ENCODE measurements at regions not wholly inside any gene's neighbourhood (a gene's known extent, or its start where the extent isn't known, plus 50 kb on each side); places are given as distances from the start of the nearest gene placed in this dataset.

- Histone ChIP-seq H3K9ac (ENCODE audit: low read length) (no peak overlapping the region), H3K79me2 (ENCODE audit: insufficient read depth, low read length) (no peaks in the 10 kb centered on the region), H2AFZ (ENCODE audit: low read depth, low read length) (no peak overlapping the region), H3K27me3 (ENCODE audit: insufficient read depth, low read length) (no peaks in the 10 kb centered on the region), H3K36me3 (ENCODE audit: insufficient read depth, low read length) (no peaks in the 10 kb centered on the region), H3K9me3 (ENCODE audit: insufficient read depth, low read depth, low read length) (no peaks in the 10 kb centered on the region), H3K4me3 (ENCODE audit: insufficient read depth, low read depth, low read length) (no peak overlapping the region), H4K20me1 (ENCODE audit: insufficient read depth, low read length) (no peaks in the 10 kb centered on the region), H3K27ac (ENCODE audit: low read depth, low read length) (no peak overlapping the region), H3K4me2 (ENCODE audit: low read length) (no peak overlapping the region), H3K4me1 (ENCODE audit: insufficient read depth, low read length) (no peaks in the 10 kb centered on the region)
- no peaks in the 10 kb centered on the region for H3K4me1 Mint-ChIP-seq (ENCODE audit: low read depth, unreplicated experiment)
- no peaks in the 10 kb centered on the region for H3K36me3 Mint-ChIP-seq (ENCODE audit: low read depth, unreplicated experiment)
- no peaks in the 10 kb centered on the region for H3K9me3 Mint-ChIP-seq (ENCODE audit: unreplicated experiment)
- no peak for FAIRE-seq
- no peak for DNase-seq (ENCODE audit: low read depth)
- TF ChIP-seq, protein P1, sequence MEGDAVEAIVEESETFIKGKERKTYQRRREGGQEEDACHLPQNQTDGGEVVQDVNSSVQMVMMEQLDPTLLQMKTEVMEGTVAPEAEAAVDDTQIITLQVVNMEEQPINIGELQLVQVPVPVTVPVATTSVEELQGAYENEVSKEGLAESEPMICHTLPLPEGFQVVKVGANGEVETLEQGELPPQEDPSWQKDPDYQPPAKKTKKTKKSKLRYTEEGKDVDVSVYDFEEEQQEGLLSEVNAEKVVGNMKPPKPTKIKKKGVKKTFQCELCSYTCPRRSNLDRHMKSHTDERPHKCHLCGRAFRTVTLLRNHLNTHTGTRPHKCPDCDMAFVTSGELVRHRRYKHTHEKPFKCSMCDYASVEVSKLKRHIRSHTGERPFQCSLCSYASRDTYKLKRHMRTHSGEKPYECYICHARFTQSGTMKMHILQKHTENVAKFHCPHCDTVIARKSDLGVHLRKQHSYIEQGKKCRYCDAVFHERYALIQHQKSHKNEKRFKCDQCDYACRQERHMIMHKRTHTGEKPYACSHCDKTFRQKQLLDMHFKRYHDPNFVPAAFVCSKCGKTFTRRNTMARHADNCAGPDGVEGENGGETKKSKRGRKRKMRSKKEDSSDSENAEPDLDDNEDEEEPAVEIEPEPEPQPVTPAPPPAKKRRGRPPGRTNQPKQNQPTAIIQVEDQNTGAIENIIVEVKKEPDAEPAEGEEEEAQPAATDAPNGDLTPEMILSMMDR (IDR thresholded peaks at IDR 0.05; ENCODE audit: insufficient read depth, low read depth, low read length), result no peak
- TF ChIP-seq EZH2 (IDR thresholded peaks at IDR 0.05; ENCODE audit: insufficient read depth, low read length), result no peak
- H3K4me3 Mint-ChIP-seq (ENCODE audit: unreplicated experiment), result no peak overlapping the region
- H3K27me3 Mint-ChIP-seq (ENCODE audit: low read depth, unreplicated experiment), result no peaks in the 10 kb centered on the region
- no peak overlapping the region for H3K27ac Mint-ChIP-seq (ENCODE audit: unreplicated experiment)
Observed at GRCh38 chr12:86787419-86787818, 531.2 kb upstream of the MGAT4C start.

- no peaks in the 10 kb centered on the region for H4K20me1 ChIP-seq (ENCODE audit: insufficient read depth, low read length)
- FAIRE-seq (no peak), DNase-seq (ENCODE audit: low read depth) (peak; percentile 28)
- no peak overlapping the region for H3K9ac ChIP-seq (ENCODE audit: low read length)
- no peak overlapping the region for H2AFZ ChIP-seq (ENCODE audit: low read depth, low read length)
- H3K27ac ChIP-seq (ENCODE audit: low read depth, low read length), result no peak overlapping the region
- Mint-ChIP-seq H3K27ac (ENCODE audit: unreplicated experiment) (no peak overlapping the region), H3K36me3 (ENCODE audit: low read depth, unreplicated experiment) (peaks cover 2% of the 10 kb centered on the region), H3K4me3 (ENCODE audit: unreplicated experiment) (no peak overlapping the region), H3K4me1 (ENCODE audit: low read depth, unreplicated experiment) (peaks cover 5% of the 10 kb centered on the region), H3K27me3 (ENCODE audit: low read depth, unreplicated experiment) (no peaks in the 10 kb centered on the region), H3K9me3 (ENCODE audit: unreplicated experiment) (no peaks in the 10 kb centered on the region)
- no peaks in the 10 kb centered on the region for H3K36me3 ChIP-seq (ENCODE audit: insufficient read depth, low read length)
- H3K4me2 ChIP-seq (ENCODE audit: low read length), result no peak overlapping the region
- H3K27me3 ChIP-seq (ENCODE audit: insufficient read depth, low read length), result no peaks in the 10 kb centered on the region
- no peaks in the 10 kb centered on the region for H3K9me3 ChIP-seq (ENCODE audit: insufficient read depth, low read depth, low read length)
- TF ChIP-seq, protein P1 (IDR thresholded peaks at IDR 0.05; ENCODE audit: insufficient read depth, low read depth, low read length), result no peak
- no peak for TF ChIP-seq EZH2 (IDR thresholded peaks at IDR 0.05; ENCODE audit: insufficient read depth, low read length)
- H3K4me3 ChIP-seq (ENCODE audit: insufficient read depth, low read depth, low read length), result no peak overlapping the region
- peaks cover 4% of the 10 kb centered on the region for H3K4me1 ChIP-seq (ENCODE audit: insufficient read depth, low read length)
- H3K79me2 ChIP-seq (ENCODE audit: insufficient read depth, low read length), result no peaks in the 10 kb centered on the region
Observed at GRCh38 chr12:86777325-86777724, 521.1 kb upstream of the MGAT4C start.

DNA sequence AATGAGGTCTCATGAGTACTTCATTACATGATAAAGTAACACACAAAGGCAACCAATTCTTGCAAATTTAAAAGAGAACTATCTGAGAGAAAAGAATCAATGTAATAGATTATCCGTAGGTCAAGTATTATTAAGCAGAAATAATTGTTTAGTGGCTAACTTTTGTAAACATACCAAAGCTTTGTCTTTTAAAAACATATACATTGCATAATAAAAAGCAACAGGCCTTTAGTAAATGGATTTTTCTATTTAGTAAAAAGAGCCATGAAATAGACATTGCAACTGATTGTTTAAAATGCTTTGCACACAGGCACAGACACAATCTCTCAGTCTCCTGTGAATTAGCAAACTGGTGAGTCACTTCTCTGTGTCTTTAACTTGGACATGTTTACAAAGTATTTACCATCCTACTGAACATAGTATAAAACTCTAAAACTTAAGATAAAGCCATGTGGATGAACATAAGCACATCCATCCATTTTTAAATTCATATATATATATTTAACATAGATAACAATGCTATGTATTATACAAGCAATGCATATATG, 518.7 kb upstream of the MGAT4C start:
- FAIRE-seq (no peak), DNase-seq (ENCODE audit: low read depth) (peak; percentile 17)
- H3K36me3 Mint-ChIP-seq (ENCODE audit: low read depth, unreplicated experiment), result peaks cover 2% of the 10 kb centered on the region
- H3K9me3 ChIP-seq (ENCODE audit: insufficient read depth, low read depth, low read length), result no peaks in the 10 kb centered on the region
- H3K79me2 ChIP-seq (ENCODE audit: insufficient read depth, low read length), result no peaks in the 10 kb centered on the region
- H3K27ac Mint-ChIP-seq (ENCODE audit: unreplicated experiment), result no peak overlapping the region
- H4K20me1 ChIP-seq (ENCODE audit: insufficient read depth, low read length), result no peaks in the 10 kb centered on the region
- no peaks in the 10 kb centered on the region for H3K27me3 ChIP-seq (ENCODE audit: insufficient read depth, low read length)
- peaks cover 4% of the 10 kb centered on the region for H3K4me1 ChIP-seq (ENCODE audit: insufficient read depth, low read length)
- H3K9ac ChIP-seq (ENCODE audit: low read length), result no peak overlapping the region
- H2AFZ ChIP-seq (ENCODE audit: low read depth, low read length), result no peak overlapping the region
- H3K36me3 ChIP-seq (ENCODE audit: insufficient read depth, low read length), result no peaks in the 10 kb centered on the region
- H3K4me3 ChIP-seq (ENCODE audit: insufficient read depth, low read depth, low read length), result no peak overlapping the region
- H3K9me3 Mint-ChIP-seq (ENCODE audit: unreplicated experiment), result no peaks in the 10 kb centered on the region
- no peaks in the 10 kb centered on the region for H3K27me3 Mint-ChIP-seq (ENCODE audit: low read depth, unreplicated experiment)
- TF ChIP-seq, protein P1 (IDR thresholded peaks at IDR 0.05; ENCODE audit: insufficient read depth, low read depth, low read length), result no peak
- TF ChIP-seq EZH2 (IDR thresholded peaks at IDR 0.05; ENCODE audit: insufficient read depth, low read length), result no peak
- no peak overlapping the region for H3K4me2 ChIP-seq (ENCODE audit: low read length)
- no peak overlapping the region for H3K27ac ChIP-seq (ENCODE audit: low read depth, low read length)
- H3K4me3 Mint-ChIP-seq (ENCODE audit: unreplicated experiment), result no peak overlapping the region
- peaks cover 5% of the 10 kb centered on the region for H3K4me1 Mint-ChIP-seq (ENCODE audit: low read depth, unreplicated experiment)

All from astrocyte (in vitro differentiated cells and primary cell).